ENCODE measurements at regions not wholly inside any gene's neighbourhood (a gene's known extent, or its start where the extent isn't known, plus 50 kb on each side); places are given as distances from the start of the nearest gene placed in this dataset.

DNA sequence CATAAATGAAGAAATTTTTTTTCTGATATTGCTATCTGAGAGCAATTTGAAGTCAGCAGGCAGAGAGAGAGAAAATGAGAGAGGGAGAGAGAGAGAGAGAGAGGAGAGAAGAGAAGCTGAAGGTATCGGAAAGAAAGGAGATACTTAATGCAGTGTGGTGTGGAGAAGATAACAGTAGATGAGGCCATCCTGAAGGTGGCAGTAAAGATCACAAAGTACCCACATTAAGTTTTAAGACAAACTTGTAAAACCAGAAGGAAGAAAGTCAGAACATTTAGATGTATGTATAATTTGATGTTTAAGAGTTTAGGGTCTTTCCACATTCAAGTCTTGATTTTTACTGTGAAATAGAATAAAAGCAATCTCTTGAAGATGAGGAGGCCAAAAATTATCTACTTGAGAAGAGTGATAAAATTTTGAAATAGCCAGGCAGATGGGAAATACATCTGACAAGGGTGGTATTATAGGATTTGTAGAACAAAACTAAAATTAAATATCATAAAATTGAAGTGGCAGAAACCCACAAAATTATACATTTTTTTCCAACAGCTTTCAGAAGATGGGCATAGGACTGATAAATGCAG is 1753.4 kb downstream of the MRPL39 start:
- FAIRE-seq (no peak), ATAC-seq (no peak), DNase-seq (ENCODE audit: low read depth in 1 of 2, low spot score in 1 of 2) (peak in 1 of 2 experiments; percentile 1)
- H3K4me1 ChIP-seq = no peaks in the 10 kb centered on the region
- H3K9me3 ChIP-seq = no peaks in the 10 kb centered on the region
- no peak overlapping the region for H3K4me3 ChIP-seq
- POLR2A ChIA-PET = no interaction called here
- no peak overlapping the region for H3K27ac ChIP-seq
- no peak for TF ChIP-seq RAD21 (conservative IDR thresholded peaks at IDR 0.05 in 1 of 2, IDR thresholded peaks at IDR 0.05 in 1 of 2)
- no peak for TF ChIP-seq JUN (IDR thresholded peaks at IDR 0.05)
- CTCF ChIA-PET = no interaction called here
- H3K4me2 ChIP-seq = no peak overlapping the region
- WGBS (ENCODE audit: missing lambda C conversion rate) = 42% methylated on average over 1 of the region's 1 CpG

DNA sequence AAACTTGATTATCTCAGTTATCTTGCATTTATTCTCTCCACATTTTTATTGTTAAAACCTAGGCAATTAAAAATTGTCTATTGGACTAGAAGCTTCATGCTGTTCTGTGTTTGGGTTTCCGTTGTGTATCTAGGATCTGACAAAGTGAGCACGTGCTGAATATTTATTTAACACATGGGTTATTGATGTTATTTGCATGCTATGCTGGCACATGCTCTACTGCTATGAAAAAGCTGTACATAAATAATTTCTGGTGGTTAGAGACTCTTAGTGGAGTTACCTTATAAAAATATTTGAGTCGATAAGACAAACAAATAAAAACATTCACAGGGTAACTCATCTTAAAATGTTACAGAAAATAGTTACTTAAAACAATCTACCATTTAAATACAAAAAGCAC is 1769.7 kb downstream of the MRPL39 start:
- H3K4me2 ChIP-seq = no peak overlapping the region
- H3K4me1 ChIP-seq = no peaks in the 10 kb centered on the region

DNA sequence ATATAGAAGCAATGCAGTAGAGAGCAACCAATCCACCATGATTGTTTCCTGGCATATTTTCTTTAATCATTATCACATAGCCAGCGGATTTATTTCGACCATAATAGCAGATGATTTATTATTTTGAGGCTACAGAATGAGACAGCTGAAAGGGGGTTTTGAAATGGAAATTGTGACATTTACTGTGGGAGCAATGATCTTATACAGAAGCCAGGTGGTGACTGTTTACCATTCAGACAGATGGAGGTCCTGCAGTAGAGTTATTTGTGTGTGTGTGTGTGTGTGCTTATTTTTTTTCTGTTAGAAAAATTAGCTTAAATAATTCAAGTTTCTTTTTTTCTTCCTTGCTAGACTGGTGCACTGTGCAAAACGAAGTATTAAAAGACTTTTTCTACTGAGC is 1784.5 kb downstream of the MRPL39 start:
- 1% methylated on average over 3 of the region's 3 CpGs for WGBS (ENCODE audit: missing lambda C conversion rate)

More for the DNA sequence above, 1769.7 kb downstream of the MRPL39 start:
- Histone ChIP-seq H3K9me3 (no peaks in the 10 kb centered on the region), H3K4me3 (no peak overlapping the region), H3K27ac (no peak overlapping the region)
- ChIA-PET CTCF (no interaction called here), POLR2A (no interaction called here)
- WGBS (ENCODE audit: missing lambda C conversion rate) = 3% methylated on average over 3 of the region's 3 CpGs
- no peak for TF ChIP-seq HDAC2 (IDR thresholded peaks at IDR 0.05)
- TF ChIP-seq CBX8 (IDR thresholded peaks at IDR 0.05) = no peak
- TF ChIP-seq FOXS1 (CRISPR knock-in tag; IDR thresholded peaks at IDR 0.05) = no peak
- TF ChIP-seq HOXA7 (CRISPR knock-in tag; IDR thresholded peaks at IDR 0.05) = no peak
- no peak for TF ChIP-seq CHD4 (IDR thresholded peaks at IDR 0.05; ENCODE audit: borderline replicate concordance)
- no peak for TF ChIP-seq CEBPB (IDR thresholded peaks at IDR 0.05)
- TF ChIP-seq, protein P1, sequence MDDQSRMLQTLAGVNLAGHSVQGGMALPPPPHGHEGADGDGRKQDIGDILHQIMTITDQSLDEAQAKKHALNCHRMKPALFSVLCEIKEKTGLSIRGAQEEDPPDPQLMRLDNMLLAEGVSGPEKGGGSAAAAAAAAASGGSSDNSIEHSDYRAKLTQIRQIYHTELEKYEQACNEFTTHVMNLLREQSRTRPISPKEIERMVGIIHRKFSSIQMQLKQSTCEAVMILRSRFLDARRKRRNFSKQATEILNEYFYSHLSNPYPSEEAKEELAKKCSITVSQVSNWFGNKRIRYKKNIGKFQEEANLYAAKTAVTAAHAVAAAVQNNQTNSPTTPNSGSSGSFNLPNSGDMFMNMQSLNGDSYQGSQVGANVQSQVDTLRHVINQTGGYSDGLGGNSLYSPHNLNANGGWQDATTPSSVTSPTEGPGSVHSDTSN (IDR thresholded peaks at IDR 0.05) = no peak
- TF ChIP-seq FOSB (CRISPR knock-in tag; IDR thresholded peaks at IDR 0.05) = no peak
- TF ChIP-seq, protein P2, sequence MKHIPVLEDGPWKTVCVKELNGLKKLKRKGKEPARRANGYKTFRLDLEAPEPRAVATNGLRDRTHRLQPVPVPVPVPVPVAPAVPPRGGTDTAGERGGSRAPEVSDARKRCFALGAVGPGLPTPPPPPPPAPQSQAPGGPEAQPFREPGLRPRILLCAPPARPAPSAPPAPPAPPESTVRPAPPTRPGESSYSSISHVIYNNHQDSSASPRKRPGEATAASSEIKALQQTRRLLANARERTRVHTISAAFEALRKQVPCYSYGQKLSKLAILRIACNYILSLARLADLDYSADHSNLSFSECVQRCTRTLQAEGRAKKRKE (CRISPR knock-in tag; IDR thresholded peaks at IDR 0.05; ENCODE audit: low read depth) = no peak
- no peak for TF ChIP-seq MAFK (IDR thresholded peaks at IDR 0.05; ENCODE audit: partially characterized antibody)
- TF ChIP-seq, protein P3, sequence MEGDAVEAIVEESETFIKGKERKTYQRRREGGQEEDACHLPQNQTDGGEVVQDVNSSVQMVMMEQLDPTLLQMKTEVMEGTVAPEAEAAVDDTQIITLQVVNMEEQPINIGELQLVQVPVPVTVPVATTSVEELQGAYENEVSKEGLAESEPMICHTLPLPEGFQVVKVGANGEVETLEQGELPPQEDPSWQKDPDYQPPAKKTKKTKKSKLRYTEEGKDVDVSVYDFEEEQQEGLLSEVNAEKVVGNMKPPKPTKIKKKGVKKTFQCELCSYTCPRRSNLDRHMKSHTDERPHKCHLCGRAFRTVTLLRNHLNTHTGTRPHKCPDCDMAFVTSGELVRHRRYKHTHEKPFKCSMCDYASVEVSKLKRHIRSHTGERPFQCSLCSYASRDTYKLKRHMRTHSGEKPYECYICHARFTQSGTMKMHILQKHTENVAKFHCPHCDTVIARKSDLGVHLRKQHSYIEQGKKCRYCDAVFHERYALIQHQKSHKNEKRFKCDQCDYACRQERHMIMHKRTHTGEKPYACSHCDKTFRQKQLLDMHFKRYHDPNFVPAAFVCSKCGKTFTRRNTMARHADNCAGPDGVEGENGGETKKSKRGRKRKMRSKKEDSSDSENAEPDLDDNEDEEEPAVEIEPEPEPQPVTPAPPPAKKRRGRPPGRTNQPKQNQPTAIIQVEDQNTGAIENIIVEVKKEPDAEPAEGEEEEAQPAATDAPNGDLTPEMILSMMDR (IDR thresholded peaks at IDR 0.05) = no peak
- TF ChIP-seq FOSL2 (IDR thresholded peaks at IDR 0.05) = no peak
- no peak for TF ChIP-seq FOSL2 (CRISPR knock-in tag; IDR thresholded peaks at IDR 0.05)
- no peak for DNase-seq (ENCODE audit: low read depth in 1 of 2, low spot score in 1 of 2)
- no peak for FAIRE-seq
- ATAC-seq = no peak

More for the DNA sequence above, 1784.5 kb downstream of the MRPL39 start:
- CTCF ChIA-PET = no interaction called here
- ATAC-seq (no peak), DNase-seq (ENCODE audit: low read depth in 1 of 2, low spot score in 1 of 2) (no peak), FAIRE-seq (no peak)
- H3K4me3 ChIP-seq = no peak overlapping the region
- no peak overlapping the region for H3K4me2 ChIP-seq
- no peaks in the 10 kb centered on the region for H3K9me3 ChIP-seq
- H3K4me1 ChIP-seq = no peaks in the 10 kb centered on the region
- TF ChIP-seq ZFP36 (IDR thresholded peaks at IDR 0.05; ENCODE audit: borderline replicate concordance, partially characterized antibody) (no peak), CEBPB (IDR thresholded peaks at IDR 0.05) (no peak), RAD21 (conservative IDR thresholded peaks at IDR 0.05 in 1 of 2, IDR thresholded peaks at IDR 0.05 in 1 of 2) (no peak), RCOR1 (IDR thresholded peaks at IDR 0.05; ENCODE audit: low read depth, low read length) (no peak), FOSB (CRISPR knock-in tag; IDR thresholded peaks at IDR 0.05) (no peak), NR3C1 (IDR thresholded peaks at IDR 0.05) (no peak), NFE2L2 (conservative IDR thresholded peaks at IDR 0.05; ENCODE audit: low read length) (no peak), FOXS1 (CRISPR knock-in tag; IDR thresholded peaks at IDR 0.05) (no peak), KDM1A (IDR thresholded peaks at IDR 0.05; ENCODE audit: low read depth) (no peak), CBX2 (IDR thresholded peaks at IDR 0.05; ENCODE audit: borderline replicate concordance, low read depth) (no peak), EHMT2 (IDR thresholded peaks at IDR 0.05; ENCODE audit: low read depth) (no peak), RARB (CRISPR knock-in tag; IDR thresholded peaks at IDR 0.05) (no peak), MAZ (IDR thresholded peaks at IDR 0.05; ENCODE audit: borderline replicate concordance, low read depth, low read length) (no peak)
- TF ChIP-seq, protein P4, sequence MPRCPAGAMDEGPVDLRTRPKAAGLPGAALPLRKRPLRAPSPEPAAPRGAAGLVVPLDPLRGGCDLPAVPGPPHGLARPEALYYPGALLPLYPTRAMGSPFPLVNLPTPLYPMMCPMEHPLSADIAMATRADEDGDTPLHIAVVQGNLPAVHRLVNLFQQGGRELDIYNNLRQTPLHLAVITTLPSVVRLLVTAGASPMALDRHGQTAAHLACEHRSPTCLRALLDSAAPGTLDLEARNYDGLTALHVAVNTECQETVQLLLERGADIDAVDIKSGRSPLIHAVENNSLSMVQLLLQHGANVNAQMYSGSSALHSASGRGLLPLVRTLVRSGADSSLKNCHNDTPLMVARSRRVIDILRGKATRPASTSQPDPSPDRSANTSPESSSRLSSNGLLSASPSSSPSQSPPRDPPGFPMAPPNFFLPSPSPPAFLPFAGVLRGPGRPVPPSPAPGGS (IDR thresholded peaks at IDR 0.05) = no peak
- TF ChIP-seq, protein P1 (IDR thresholded peaks at IDR 0.05) = no peak
- POLR2A ChIA-PET = no interaction called here
- no peak overlapping the region for H3K27ac ChIP-seq

All from A549 (cell line).